ENCODE measurements at regions not wholly inside any gene's neighbourhood (a gene's known extent, or its start where the extent isn't known, plus 50 kb on each side); places are given as distances from the start of the nearest gene placed in this dataset.

DNA sequence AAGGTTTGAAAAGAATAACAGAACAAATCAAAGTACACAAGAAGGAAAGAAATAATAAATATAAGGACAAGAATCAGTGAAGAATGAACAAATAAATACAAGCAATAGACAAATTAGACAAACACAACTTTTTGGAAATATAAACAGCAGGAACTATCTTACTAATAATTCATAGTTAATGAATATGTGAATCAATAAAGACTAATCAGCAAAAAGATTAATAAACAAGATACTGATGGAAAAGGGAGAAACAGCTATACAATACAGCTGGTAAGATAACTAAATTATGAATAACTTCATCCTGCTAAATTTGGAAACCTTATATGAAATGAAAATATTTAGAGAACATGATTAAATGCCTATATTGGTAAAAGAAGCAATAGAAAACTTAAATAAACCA, 193.6 kb upstream of the SPRED2 start:
- H3K4ac ChIP-seq (ENCODE audit: low read depth, low read length), result no peak overlapping the region
- no peak overlapping the region for H2BK5ac ChIP-seq (ENCODE audit: low read depth, low read length, poor library complexity, severe bottlenecking)
- no peak for ATAC-seq (ENCODE audit: low read depth)
- no peak overlapping the region for H3K18ac ChIP-seq (ENCODE audit: low read depth, low read length)
- H3K14ac ChIP-seq (replicated peaks; ENCODE audit: low read depth, low read length), result no peak overlapping the region
- H2BK120ac ChIP-seq (ENCODE audit: low read depth, low read length), result no peak overlapping the region
- H2AK5ac ChIP-seq (ENCODE audit: low read depth, low read length), result no peak overlapping the region
- no peak for DNase-seq
- ChIA-PET POLR2A (ENCODE audit: unreplicated experiment) (no interaction called here), CTCF (no interaction called here)
- H3K27ac ChIP-seq (ENCODE audit: insufficient read depth, low read length), result no peak overlapping the region
- H4K20me1 ChIP-seq (ENCODE audit: insufficient read depth, low read length), result no peaks in the 10 kb centered on the region
- no peak overlapping the region for H3K4me2 ChIP-seq (ENCODE audit: low read depth, low read length)
- H3K27me3 ChIP-seq (ENCODE audit: control insufficient read depth, insufficient read depth, low read length), result peaks cover 21% of the 10 kb centered on the region
- H3K9ac ChIP-seq (ENCODE audit: low read depth, low read length), result no peak overlapping the region
- intact Hi-C loops (cut with micrococcal nuclease) (no loop called here), dilution Hi-C loops (cut with HindIII; ENCODE audit: low sequenced_read_pairs, unreplicated experiment) (no loop called here), in situ Hi-C loops (cut with MboI; ENCODE audit: low sequenced_read_pairs) (loop anchor here (25.0 kb wide), 1 partner anchor 786 kb away; no protein-coding TSS in a partner anchor)
- no peak overlapping the region for H2BK15ac ChIP-seq (ENCODE audit: low read depth, low read length)
- peaks cover 8% of the 10 kb centered on the region; the same call in 1 of the 2 replicates for H3K4me1 ChIP-seq (ENCODE audit: control insufficient read depth, insufficient read depth, low read length)
- H2AK9ac ChIP-seq (replicated peaks; ENCODE audit: low read depth, low read length, poor library complexity), result no peak overlapping the region
- no peak overlapping the region for H2BK20ac ChIP-seq (ENCODE audit: low read depth, low read length)
- H3K23ac ChIP-seq (ENCODE audit: low read depth, low read length), result no peak overlapping the region
- H3K9me1 ChIP-seq (ENCODE audit: insufficient read depth, low read length), result peaks cover 2% of the 10 kb centered on the region; the same call in 1 of the 2 replicates
- no TSS peak for BruUV-seq (replicated peaks)
- H2AFZ ChIP-seq (replicated peaks; ENCODE audit: low read length, poor library complexity), result no peak overlapping the region
- no peak overlapping the region for H4K5ac ChIP-seq (ENCODE audit: low read depth, low read length)
- H4K8ac ChIP-seq (ENCODE audit: low read depth in 2 of 2, low read length in 2 of 2), result no peak overlapping the region
- no peak overlapping the region for H3K56ac ChIP-seq (ENCODE audit: extremely low read depth, insufficient read depth, low read length)
- no peak overlapping the region for H4K91ac ChIP-seq (ENCODE audit: insufficient read depth, low read depth, low read length)
- H3K9me3 ChIP-seq (ENCODE audit: control insufficient read depth, insufficient read depth, low read length), result peaks cover 2% of the 10 kb centered on the region; the same call in 1 of the 2 replicates
- no peaks in the 10 kb centered on the region for H3K36me3 ChIP-seq (ENCODE audit: control insufficient read depth, insufficient read depth, low read length)
- H3K4me3 ChIP-seq (ENCODE audit: insufficient read depth, low read depth, low read length), result no peak overlapping the region
- TF ChIP-seq MAZ (IDR thresholded peaks at IDR 0.05; ENCODE audit: borderline replicate concordance, low read depth, low read length) (no peak), POLR2A (IDR thresholded peaks at IDR 0.05; ENCODE audit: low read depth, low read length) (no peak), MAFK (IDR thresholded peaks at IDR 0.05; ENCODE audit: low read depth, low read length) (no peak), SMC3 (IDR thresholded peaks at IDR 0.05; ENCODE audit: low read depth, low read length) (no peak), RFX5 (IDR thresholded peaks at IDR 0.05; ENCODE audit: low read depth, low read length) (no peak), CHD1 (IDR thresholded peaks at IDR 0.05; ENCODE audit: low read depth, low read length) (no peak), NFE2L2 (IDR thresholded peaks at IDR 0.05; ENCODE audit: low read depth, low read length) (no peak), USF2 (IDR thresholded peaks at IDR 0.05; ENCODE audit: low read depth, low read length) (no peak), ELK1 (IDR thresholded peaks at IDR 0.05; ENCODE audit: borderline replicate concordance, low read depth, low read length) (no peak), FOS (IDR thresholded peaks at IDR 0.05; ENCODE audit: low read depth, low read length) (no peak)
- no peaks in the 10 kb centered on the region for H3K79me1 ChIP-seq (ENCODE audit: low read depth in 1 of 2, low read length in 2 of 2)

Data from IMR-90 (cell line).